Vagina (tissue), 2 donors: ENCODE measurements at regions not wholly inside any gene's neighbourhood (a gene's known extent, or its start where the extent isn't known, plus 50 kb on each side); places are given as distances from the start of the nearest gene placed in this dataset.

ENCODE experiments used
- POLR2A ChIP-seq, 2 donors: fragments of 450-650 bp; IDR thresholded peaks; one replicate each; pipeline ENCODE4 v1.6.1; 2017; ENCODE audit warnings: antibody characterized with exemption in 2 of 2, mild to moderate bottlenecking in 2 of 2, moderate library complexity in 2 of 2
- POLR2AphosphoS5 ChIP-seq, 2 donors: sonication (generic); formaldehyde crosslinking; IDR thresholded peaks; one replicate each; pipeline ENCODE4 v1.9.0; 2017; ENCODE audit warnings: antibody characterized with exemption in 2 of 2, mild to moderate bottlenecking in 2 of 2, low read depth in 1 of 2; ENCODE audit not compliant: insufficient read depth in 1 of 2
- TF ChIP-seq, protein P1 (sequence below), 3 experiments: fragments of 450-650 bp in 2 of 3; fragments of 200-600 bp in 1 of 3; sonication (generic) in 1 of 3; IDR thresholded peaks; one replicate each; pipeline ENCODE4 v1.5.1; 2017 to 2019; ENCODE audit warnings: antibody characterized with exemption in 3 of 3, mild to moderate bottlenecking in 2 of 3, moderate library complexity in 2 of 3

DNA sequence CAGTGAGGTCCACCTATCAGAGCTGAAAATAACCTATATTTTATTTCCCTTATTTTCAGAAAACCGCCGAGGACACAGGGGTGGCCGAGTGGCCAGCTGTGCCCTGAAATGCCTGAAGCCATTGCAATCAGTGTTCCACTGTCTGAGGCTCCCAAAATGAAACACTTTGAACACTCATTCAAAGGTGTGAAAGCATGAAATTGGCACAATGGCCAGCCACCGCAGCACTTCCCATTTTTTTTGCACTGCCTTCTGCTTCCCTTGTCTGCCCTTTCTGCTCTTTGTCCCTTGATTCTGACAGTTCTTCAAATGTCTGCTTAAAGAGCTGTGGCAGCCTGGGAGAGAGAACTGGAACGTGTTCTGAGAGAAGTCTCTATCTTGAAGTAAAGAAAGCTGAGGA lies 1127.5 kb upstream of the CELF4 start:
- no peak for TF ChIP-seq POLR2A (IDR thresholded peaks at IDR 0.05)
- TF ChIP-seq, protein P1, sequence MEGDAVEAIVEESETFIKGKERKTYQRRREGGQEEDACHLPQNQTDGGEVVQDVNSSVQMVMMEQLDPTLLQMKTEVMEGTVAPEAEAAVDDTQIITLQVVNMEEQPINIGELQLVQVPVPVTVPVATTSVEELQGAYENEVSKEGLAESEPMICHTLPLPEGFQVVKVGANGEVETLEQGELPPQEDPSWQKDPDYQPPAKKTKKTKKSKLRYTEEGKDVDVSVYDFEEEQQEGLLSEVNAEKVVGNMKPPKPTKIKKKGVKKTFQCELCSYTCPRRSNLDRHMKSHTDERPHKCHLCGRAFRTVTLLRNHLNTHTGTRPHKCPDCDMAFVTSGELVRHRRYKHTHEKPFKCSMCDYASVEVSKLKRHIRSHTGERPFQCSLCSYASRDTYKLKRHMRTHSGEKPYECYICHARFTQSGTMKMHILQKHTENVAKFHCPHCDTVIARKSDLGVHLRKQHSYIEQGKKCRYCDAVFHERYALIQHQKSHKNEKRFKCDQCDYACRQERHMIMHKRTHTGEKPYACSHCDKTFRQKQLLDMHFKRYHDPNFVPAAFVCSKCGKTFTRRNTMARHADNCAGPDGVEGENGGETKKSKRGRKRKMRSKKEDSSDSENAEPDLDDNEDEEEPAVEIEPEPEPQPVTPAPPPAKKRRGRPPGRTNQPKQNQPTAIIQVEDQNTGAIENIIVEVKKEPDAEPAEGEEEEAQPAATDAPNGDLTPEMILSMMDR (IDR thresholded peaks at IDR 0.05) = no peak
- no peak for TF ChIP-seq POLR2AphosphoS5 (IDR thresholded peaks at IDR 0.05; ENCODE audit: insufficient read depth in 1 of 2, low read depth in 1 of 2)
